Loucy (cell line): ENCODE measurements at regions not wholly inside any gene's neighbourhood (a gene's known extent, or its start where the extent isn't known, plus 50 kb on each side); places are given as distances from the start of the nearest gene placed in this dataset.

Experiments
- H2AFZ ChIP-seq: fragments of 200-600 bp; sonication (generic); 2 replicates; pipeline ENCODE4 v1.6.0; 2016; ENCODE audit warnings: antibody characterized with exemption, mild to moderate bottlenecking, low read length, moderate library complexity
- H3F3A ChIP-seq: fragments of 200-600 bp; 2 replicates; pipeline ENCODE4 v1.6.0; 2016; ENCODE audit warnings: antibody characterized with exemption, low read depth, mild to moderate bottlenecking
- H3K27me3 ChIP-seq: fragments of 200-600 bp; sonication (generic); 2 replicates; pipeline ENCODE4 v1.6.1; 2014; ENCODE audit warnings: low read length, mild to moderate bottlenecking; ENCODE audit not compliant: insufficient read depth, poor library complexity, severe bottlenecking
- H3K36me3 ChIP-seq: fragments of 200-600 bp; sonication (generic); 2 replicates; pipeline ENCODE4 v1.6.1; 2016; ENCODE audit warnings: low read length; ENCODE audit not compliant: insufficient read depth
- H3K4me1 ChIP-seq: fragments of 200-600 bp; sonication (generic); 2 replicates; pipeline ENCODE4 v1.5.1; 2014; ENCODE audit warnings: low read length, mild to moderate bottlenecking; ENCODE audit not compliant: insufficient read depth, poor library complexity, severe bottlenecking
- H3K4me2 ChIP-seq: fragments of 200-600 bp; sonication (generic); 2 replicates; pipeline ENCODE4 v1.6.0; 2014; ENCODE audit warnings: antibody characterized with exemption, low read length, low read depth, mild to moderate bottlenecking; ENCODE audit not compliant: poor library complexity, severe bottlenecking
- H3K4me3 ChIP-seq: fragments of 200-600 bp; sonication (generic); 2 replicates; pipeline ENCODE4 v1.5.1; 2014; ENCODE audit warnings: low read length, mild to moderate bottlenecking, mixed read lengths; ENCODE audit not compliant: poor library complexity, severe bottlenecking
- H3K79me2 ChIP-seq: fragments of 200-600 bp; sonication (generic); 2 replicates; pipeline ENCODE4 v1.6.1; 2014; ENCODE audit warnings: low read length; ENCODE audit not compliant: insufficient read depth
- H3K9ac ChIP-seq: fragments of 200-600 bp; sonication (generic); 2 replicates; pipeline ENCODE4 v1.6.0; 2014; ENCODE audit warnings: mild to moderate bottlenecking, low read depth, low read length, moderate library complexity; ENCODE audit not compliant: poor library complexity, severe bottlenecking
- H3K9me2 ChIP-seq: fragments of 200-600 bp; sonication (generic); replicated peaks from 2 replicates; pipeline ENCODE4 v1.6.1; 2016; ENCODE audit warnings: low read depth, low read length, mixed read lengths
- H3K9me3 ChIP-seq: fragments of 200-600 bp; sonication (generic); 2 replicates; pipeline ENCODE4 v1.6.1; 2014; ENCODE audit warnings: mild to moderate bottlenecking, antibody characterized with exemption, low read length, low read depth; ENCODE audit not compliant: insufficient read depth
- H4K20me1 ChIP-seq: fragments of 200-600 bp; sonication (generic); 2 replicates; pipeline ENCODE4 v1.6.0; 2014; ENCODE audit warnings: antibody characterized with exemption, low read length, mild to moderate bottlenecking; ENCODE audit not compliant: insufficient read depth, poor library complexity, severe bottlenecking
- EZH2phosphoT487 ChIP-seq: fragments of 200-600 bp; IDR thresholded peaks from 2 replicates; pipeline ENCODE4 v1.6.1; 2018; ENCODE audit warnings: antibody characterized with exemption, mild to moderate bottlenecking, moderate library complexity, borderline replicate concordance
- TF ChIP-seq, protein P1 (sequence below): fragments of 200-600 bp; sonication (generic); conservative IDR thresholded peaks from 2 replicates; pipeline ENCODE4 v1.5.1; 2014; ENCODE audit warnings: mild to moderate bottlenecking, antibody characterized with exemption, low read length

DNA sequence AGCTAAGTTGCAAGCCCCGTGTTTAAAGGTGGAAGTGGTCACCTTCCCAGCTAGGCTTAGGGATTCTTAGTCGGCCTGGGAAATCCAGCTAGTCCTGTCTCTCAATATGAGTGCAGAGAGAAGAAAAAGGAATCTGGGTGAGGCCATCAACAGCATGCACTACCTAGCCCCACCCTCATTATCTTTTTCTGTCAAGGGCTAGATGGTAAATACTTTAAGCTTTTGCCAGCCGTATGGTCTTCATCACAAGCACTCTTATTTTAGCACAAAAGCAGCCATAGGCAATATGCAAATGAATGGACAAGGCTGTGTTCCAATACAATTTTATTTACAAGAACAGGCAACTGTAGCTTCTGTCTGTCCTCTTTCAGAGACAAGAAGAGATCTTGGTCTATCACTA, 282.9 kb downstream of the ZNF674 start:
- peaks cover 8% of the 10 kb centered on the region for H3K27me3 ChIP-seq
- no peak overlapping the region for H2AFZ ChIP-seq
- no peaks in the 10 kb centered on the region for H3K9me3 ChIP-seq
- H3K9ac ChIP-seq, result no peak overlapping the region
- no peak overlapping the region for H3K4me2 ChIP-seq
- H3K79me2 ChIP-seq, result no peaks in the 10 kb centered on the region
- peaks cover 5% of the 10 kb centered on the region for H3K4me1 ChIP-seq
- no peaks in the 10 kb centered on the region for H4K20me1 ChIP-seq
- no peaks in the 10 kb centered on the region for H3K9me2 ChIP-seq
- H3F3A ChIP-seq, result no peaks in the 10 kb centered on the region
- no peak overlapping the region for H3K4me3 ChIP-seq
- TF ChIP-seq, protein P1, sequence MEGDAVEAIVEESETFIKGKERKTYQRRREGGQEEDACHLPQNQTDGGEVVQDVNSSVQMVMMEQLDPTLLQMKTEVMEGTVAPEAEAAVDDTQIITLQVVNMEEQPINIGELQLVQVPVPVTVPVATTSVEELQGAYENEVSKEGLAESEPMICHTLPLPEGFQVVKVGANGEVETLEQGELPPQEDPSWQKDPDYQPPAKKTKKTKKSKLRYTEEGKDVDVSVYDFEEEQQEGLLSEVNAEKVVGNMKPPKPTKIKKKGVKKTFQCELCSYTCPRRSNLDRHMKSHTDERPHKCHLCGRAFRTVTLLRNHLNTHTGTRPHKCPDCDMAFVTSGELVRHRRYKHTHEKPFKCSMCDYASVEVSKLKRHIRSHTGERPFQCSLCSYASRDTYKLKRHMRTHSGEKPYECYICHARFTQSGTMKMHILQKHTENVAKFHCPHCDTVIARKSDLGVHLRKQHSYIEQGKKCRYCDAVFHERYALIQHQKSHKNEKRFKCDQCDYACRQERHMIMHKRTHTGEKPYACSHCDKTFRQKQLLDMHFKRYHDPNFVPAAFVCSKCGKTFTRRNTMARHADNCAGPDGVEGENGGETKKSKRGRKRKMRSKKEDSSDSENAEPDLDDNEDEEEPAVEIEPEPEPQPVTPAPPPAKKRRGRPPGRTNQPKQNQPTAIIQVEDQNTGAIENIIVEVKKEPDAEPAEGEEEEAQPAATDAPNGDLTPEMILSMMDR, result no peak
- no peak for TF ChIP-seq EZH2phosphoT487
- H3K36me3 ChIP-seq, result no peaks in the 10 kb centered on the region

DNA sequence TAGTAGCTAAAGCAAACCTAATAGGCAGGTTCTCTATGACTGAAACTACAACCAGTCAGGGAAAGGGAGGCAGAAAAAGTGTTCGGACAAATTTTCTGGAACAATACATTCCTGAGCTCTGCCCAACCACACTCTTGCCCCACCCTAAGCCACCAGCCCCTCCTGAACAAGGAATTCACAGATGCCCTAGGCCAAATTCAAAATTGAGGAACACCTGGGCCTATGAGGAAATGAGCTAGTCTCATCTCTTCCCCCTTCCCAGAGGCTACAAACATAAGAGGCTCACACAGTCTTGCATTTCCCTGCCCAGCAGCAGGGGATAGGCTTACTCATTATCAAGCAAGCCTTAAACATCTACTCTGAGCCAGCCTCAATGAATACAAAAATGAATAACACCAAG, 284.7 kb downstream of the ZNF674 start:
- Histone ChIP-seq H3K9ac (no peak overlapping the region), H3K4me3 (no peak overlapping the region), H3K9me2 (no peaks in the 10 kb centered on the region), H3K27me3 (peaks cover 8% of the 10 kb centered on the region), H3K4me2 (no peak overlapping the region), H3F3A (no peaks in the 10 kb centered on the region), H3K79me2 (no peaks in the 10 kb centered on the region), H2AFZ (no peak overlapping the region), H3K4me1 (peaks cover 22% of the 10 kb centered on the region), H3K36me3 (no peaks in the 10 kb centered on the region), H3K9me3 (no peaks in the 10 kb centered on the region), H4K20me1 (no peaks in the 10 kb centered on the region)
- TF ChIP-seq, protein P1, result no peak
- no peak for TF ChIP-seq EZH2phosphoT487

DNA sequence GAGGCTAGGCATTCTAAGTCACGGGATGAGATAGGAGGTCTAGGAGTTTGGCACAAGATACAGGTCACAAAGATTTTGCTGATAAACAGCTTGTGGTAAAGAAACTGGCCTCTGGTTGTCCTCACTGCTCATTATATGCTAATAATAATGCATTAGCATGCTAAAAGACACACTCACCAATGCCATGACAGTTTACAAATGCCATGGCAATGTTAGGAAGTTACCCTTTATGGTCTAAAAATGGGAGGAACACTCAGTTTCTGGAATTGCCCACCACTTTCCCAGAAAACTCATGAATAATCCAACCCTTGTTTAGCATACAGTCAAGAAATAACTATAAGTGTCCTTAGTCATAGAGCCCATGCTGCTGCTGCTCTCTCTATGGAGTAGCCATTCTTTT, 286.9 kb downstream of the ZNF674 start:
- Histone ChIP-seq H3F3A (no peaks in the 10 kb centered on the region), H3K9me2 (no peaks in the 10 kb centered on the region), H2AFZ (no peak overlapping the region), H3K9ac (no peak overlapping the region), H3K4me2 (no peak overlapping the region), H3K36me3 (no peaks in the 10 kb centered on the region), H3K4me3 (no peak overlapping the region), H3K79me2 (no peaks in the 10 kb centered on the region), H4K20me1 (no peaks in the 10 kb centered on the region), H3K4me1 (peaks cover 38% of the 10 kb centered on the region), H3K9me3 (no peaks in the 10 kb centered on the region), H3K27me3 (peaks cover 8% of the 10 kb centered on the region)
- TF ChIP-seq, protein P1, result no peak
- no peak for TF ChIP-seq EZH2phosphoT487
